ENCODE measurements at regions not wholly inside any gene's neighbourhood (a gene's known extent, or its start where the extent isn't known, plus 50 kb on each side); places are given as distances from the start of the nearest gene placed in this dataset.

DNA sequence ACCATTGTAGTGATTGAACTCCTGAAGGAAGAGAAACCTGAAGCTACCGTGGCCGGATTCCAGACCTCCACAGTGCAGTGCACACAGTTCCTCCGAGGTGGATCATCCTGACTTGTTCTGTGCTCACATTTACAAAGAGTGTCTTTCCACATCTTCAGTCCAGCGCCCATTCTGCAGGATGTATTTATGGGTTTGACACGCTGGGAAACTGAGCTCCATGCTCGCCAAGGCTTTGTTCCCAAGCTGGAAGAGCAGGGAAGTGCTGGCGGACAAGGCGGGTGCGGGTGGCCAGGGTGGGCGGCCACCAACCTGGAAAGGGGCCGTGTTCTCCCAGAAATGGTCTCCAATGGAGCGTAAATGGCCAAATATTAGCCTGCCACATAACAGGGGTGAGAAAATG, 227.9 kb downstream of the IRF8 start:
- no peaks in the 10 kb centered on the region for H3K9me3 ChIP-seq
- H3K27me3 ChIP-seq: no peaks in the 10 kb centered on the region
- DNase-seq: no peak
- 83 to 86% methylated on average over 12 of the region's 12 CpGs for WGBS, 2 donors
- H3K4me1 ChIP-seq: no peaks in the 10 kb centered on the region
- no peak overlapping the region for H3K27ac ChIP-seq
- intact Hi-C loops (cut with DNase I): no loop called here
- H3K36me3 ChIP-seq: no peaks in the 10 kb centered on the region
- H3K4me3 ChIP-seq (replicated peaks in 1 of 3): no peak overlapping the region
- TF ChIP-seq POLR2A (IDR thresholded peaks at IDR 0.05): no peak
- TF ChIP-seq, protein P1, sequence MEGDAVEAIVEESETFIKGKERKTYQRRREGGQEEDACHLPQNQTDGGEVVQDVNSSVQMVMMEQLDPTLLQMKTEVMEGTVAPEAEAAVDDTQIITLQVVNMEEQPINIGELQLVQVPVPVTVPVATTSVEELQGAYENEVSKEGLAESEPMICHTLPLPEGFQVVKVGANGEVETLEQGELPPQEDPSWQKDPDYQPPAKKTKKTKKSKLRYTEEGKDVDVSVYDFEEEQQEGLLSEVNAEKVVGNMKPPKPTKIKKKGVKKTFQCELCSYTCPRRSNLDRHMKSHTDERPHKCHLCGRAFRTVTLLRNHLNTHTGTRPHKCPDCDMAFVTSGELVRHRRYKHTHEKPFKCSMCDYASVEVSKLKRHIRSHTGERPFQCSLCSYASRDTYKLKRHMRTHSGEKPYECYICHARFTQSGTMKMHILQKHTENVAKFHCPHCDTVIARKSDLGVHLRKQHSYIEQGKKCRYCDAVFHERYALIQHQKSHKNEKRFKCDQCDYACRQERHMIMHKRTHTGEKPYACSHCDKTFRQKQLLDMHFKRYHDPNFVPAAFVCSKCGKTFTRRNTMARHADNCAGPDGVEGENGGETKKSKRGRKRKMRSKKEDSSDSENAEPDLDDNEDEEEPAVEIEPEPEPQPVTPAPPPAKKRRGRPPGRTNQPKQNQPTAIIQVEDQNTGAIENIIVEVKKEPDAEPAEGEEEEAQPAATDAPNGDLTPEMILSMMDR (IDR thresholded peaks at IDR 0.05): no peak

DNA sequence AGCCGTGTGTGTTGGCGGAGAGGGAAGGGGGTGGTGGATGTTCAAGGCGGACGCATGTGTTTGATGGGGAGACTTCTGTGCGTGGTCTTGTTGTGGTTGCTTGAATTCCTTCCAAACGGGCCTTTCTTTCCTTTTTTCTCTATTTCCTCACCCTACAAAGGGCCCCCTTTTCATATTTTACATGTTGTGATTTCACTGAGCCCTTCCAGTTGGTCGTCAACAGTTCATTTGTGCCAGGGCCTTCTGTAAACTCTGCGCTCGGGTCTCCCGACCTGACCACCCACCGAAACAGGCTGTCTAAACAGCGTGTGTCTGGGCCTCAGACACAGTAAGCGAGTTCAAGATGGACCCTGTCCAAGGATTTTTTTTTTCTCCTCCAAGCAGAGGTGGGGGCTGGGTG, 228.4 kb downstream of the IRF8 start:
- 54 to 58% methylated on average over 13 of the region's 13 CpGs for WGBS, 2 donors
- intact Hi-C loops (cut with DNase I): no loop called here

DNA sequence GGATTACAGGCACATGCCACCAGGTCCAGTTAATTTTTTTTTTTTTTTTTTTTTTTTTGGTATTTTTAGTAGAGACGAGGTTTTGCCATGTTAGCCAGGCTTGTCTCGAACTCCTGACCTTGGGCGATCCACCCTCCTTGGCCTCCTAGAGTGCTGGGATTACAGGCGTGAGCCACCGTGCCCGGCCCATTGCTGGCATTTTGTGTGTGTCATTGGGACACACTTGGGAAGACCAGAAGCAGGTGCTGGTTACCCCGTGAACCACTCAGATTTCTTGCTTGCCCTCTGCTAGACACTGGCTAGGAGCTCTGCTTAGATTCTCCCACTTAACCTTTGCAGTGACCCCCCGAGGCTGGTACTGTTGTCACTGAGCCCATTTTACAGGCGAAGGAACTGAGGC, 229.3 kb downstream of the IRF8 start:
- 86 to 90% methylated on average over 8 to 9 of the region's 9 CpGs for WGBS, 2 donors
- Histone ChIP-seq H3K36me3 (no peaks in the 10 kb centered on the region), H3K27ac (no peak overlapping the region), H3K27me3 (no peaks in the 10 kb centered on the region), H3K9me3 (no peaks in the 10 kb centered on the region), H3K4me3 (replicated peaks in 1 of 3) (no peak overlapping the region), H3K4me1 (no peaks in the 10 kb centered on the region)
- intact Hi-C loops (cut with DNase I): no loop called here
- DNase-seq: no peak
- no peak for TF ChIP-seq POLR2A (IDR thresholded peaks at IDR 0.05)

More for the DNA sequence above, 228.4 kb downstream of the IRF8 start:
- H3K4me1 ChIP-seq: no peaks in the 10 kb centered on the region
- no peaks in the 10 kb centered on the region for H3K36me3 ChIP-seq
- no peak overlapping the region for H3K27ac ChIP-seq
- no peak for DNase-seq
- TF ChIP-seq, protein P1 (IDR thresholded peaks at IDR 0.05): no peak
- TF ChIP-seq POLR2A (IDR thresholded peaks at IDR 0.05): no peak
- H3K4me3 ChIP-seq (replicated peaks in 1 of 3): no peak overlapping the region
- no peaks in the 10 kb centered on the region for H3K27me3 ChIP-seq
- H3K9me3 ChIP-seq: no peaks in the 10 kb centered on the region

DNA sequence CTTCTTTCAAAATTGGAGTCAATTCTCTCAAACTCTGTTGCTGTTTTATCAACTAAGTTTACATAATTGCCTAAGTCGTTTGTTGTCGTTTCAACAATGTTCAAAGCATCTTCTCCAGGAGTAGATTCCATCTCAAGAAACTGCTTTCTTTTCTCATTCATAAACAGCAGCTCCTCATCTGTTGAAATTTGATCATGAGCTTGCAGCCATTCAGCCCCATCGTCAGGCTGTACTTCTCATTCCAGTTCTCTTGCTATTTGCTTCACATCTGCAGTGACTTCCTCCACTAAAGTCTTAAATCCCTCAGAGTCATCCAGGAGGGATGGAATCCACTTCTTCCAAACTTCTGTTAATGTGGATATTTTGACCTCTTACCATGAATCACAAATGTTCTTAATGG, 230.6 kb downstream of the IRF8 start:
- Histone ChIP-seq H3K36me3 (no peaks in the 10 kb centered on the region), H3K4me3 (replicated peaks in 1 of 3) (no peak overlapping the region), H3K4me1 (no peaks in the 10 kb centered on the region), H3K27me3 (no peaks in the 10 kb centered on the region), H3K9me3 (no peaks in the 10 kb centered on the region), H3K27ac (no peak overlapping the region)
- intact Hi-C loops (cut with DNase I): no loop called here
- TF ChIP-seq, protein P1 (IDR thresholded peaks at IDR 0.05): no peak
- no peak for TF ChIP-seq POLR2A (IDR thresholded peaks at IDR 0.05)
- 31 to 33% methylated on average over 3 of the region's 3 CpGs for whole genome bisulfite sequencing, 2 donors
- no peak for DNase-seq

DNA sequence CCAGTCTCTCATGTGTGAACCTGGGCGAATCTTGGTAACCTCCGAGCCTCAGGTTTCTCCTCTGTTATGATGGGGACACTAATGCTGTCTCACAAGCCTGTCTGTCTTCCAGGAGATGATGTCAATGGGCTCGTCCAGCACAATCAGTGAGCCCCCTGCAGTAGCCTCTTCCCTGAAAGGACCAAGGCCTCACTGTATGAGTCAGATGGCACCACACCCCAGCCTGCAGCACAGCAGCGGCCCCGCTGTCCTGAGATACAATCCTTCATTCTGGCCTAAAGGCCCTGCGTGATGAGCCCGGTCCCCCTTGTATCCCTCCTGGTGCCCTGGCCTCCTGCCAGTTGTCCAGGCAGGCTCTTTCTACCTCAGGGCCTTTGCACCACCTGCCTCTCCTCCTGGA, 234.4 kb downstream of the IRF8 start:
- Histone ChIP-seq H3K36me3 (no peaks in the 10 kb centered on the region), H3K4me1 (no peaks in the 10 kb centered on the region), H3K27me3 (no peaks in the 10 kb centered on the region), H3K9me3 (no peaks in the 10 kb centered on the region), H3K4me3 (replicated peaks in 1 of 3) (no peak overlapping the region), H3K27ac (no peak overlapping the region)
- 82 to 92% methylated on average over 7 of the region's 7 CpGs for WGBS, 2 donors
- no peak for DNase-seq
- intact Hi-C loops (cut with DNase I): no loop called here
- TF ChIP-seq, protein P1 (IDR thresholded peaks at IDR 0.05): no peak
- TF ChIP-seq POLR2A (IDR thresholded peaks at IDR 0.05): no peak

DNA sequence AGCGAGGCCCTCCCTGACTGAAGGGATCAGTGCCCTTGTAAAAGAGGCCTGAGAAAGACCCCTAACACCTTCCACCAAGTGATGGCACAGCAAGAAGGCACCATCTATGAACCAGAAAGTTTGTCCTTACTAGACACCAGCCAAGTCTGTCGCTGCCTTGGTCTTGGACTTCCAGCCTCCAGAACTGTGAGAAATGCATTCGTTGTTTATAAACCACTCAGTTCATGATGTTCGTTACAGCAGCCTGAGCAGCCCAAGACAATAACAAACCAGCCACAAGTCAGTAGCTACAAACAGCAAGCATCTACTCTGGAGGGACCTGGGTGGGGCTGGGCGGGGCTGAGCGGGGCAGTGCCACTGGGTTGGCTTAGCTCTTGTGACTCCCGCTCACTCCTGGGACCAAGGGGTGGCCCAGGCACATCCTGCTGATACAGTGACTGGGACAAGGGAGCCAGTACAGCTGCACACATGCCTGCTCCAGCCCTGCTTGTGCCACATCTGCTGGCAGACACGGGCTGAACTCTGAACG, 234.9 kb downstream of the IRF8 start:
- DNase-seq: no peak
- no peaks in the 10 kb centered on the region for H3K4me1 ChIP-seq
- intact Hi-C loops (cut with DNase I): no loop called here
- H3K27me3 ChIP-seq: no peaks in the 10 kb centered on the region
- H3K9me3 ChIP-seq: no peaks in the 10 kb centered on the region
- H3K36me3 ChIP-seq: no peaks in the 10 kb centered on the region
- TF ChIP-seq, protein P1 (IDR thresholded peaks at IDR 0.05): no peak
- TF ChIP-seq POLR2A (IDR thresholded peaks at IDR 0.05): no peak
- H3K4me3 ChIP-seq (replicated peaks in 1 of 3): no peak overlapping the region
- 92 to 95% methylated on average over 8 to 9 of the region's 9 CpGs for WGBS, 2 donors
- H3K27ac ChIP-seq: no peak overlapping the region
